ENCODE measurements at regions not wholly inside any gene's neighbourhood (a gene's known extent, or its start where the extent isn't known, plus 50 kb on each side); places are given as distances from the start of the nearest gene placed in this dataset.
"Not testable (repeated sequence)": the region's sequence is repeated elsewhere in the genome, so short reads cannot be mapped to it uniquely, and the experiment has no call there.

DNA sequence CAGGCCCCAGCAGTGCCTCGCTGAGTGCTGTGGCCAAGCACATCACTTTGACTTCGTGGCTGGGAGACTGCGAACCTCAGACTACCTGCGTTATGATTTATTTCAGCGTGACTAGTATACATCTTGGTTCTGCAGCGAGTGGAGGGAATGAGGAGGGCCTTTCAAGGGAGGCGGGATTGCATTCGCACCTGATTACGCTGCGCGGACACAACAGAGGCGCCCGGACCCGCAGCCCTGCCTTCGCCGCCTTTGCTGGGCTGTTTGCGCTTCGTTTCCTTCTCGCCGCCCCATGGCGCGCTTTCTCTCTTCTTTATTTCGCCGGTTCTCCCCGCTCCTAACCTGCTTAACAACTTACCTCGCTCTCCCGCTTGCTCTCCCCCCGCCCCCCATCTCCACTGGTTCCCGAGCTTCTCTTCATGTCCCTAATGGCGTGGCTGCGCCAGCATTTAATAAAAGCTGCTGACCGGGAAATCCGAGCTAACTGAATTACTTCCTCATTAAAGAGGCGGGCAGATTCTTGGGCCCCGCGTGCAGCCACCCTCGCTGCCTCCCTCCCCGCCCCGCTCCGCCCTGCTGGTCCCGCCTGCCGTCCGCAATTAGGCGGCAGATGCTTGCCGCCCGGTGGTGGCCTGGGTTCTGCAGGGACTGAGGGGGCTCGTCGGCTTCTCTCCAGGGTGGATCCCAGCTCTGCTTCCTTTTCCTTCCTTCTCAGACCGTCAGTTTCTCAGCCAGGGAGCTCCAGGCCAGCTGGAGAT lies 257.6 kb upstream of the SDK2 start:
- DNase-seq: peak; percentile 6 to 26

- DNase-seq: no peak
These were observed 258.4 kb upstream of the SDK2 start for GRCh38 chr17:73902416-73903181.

DNA sequence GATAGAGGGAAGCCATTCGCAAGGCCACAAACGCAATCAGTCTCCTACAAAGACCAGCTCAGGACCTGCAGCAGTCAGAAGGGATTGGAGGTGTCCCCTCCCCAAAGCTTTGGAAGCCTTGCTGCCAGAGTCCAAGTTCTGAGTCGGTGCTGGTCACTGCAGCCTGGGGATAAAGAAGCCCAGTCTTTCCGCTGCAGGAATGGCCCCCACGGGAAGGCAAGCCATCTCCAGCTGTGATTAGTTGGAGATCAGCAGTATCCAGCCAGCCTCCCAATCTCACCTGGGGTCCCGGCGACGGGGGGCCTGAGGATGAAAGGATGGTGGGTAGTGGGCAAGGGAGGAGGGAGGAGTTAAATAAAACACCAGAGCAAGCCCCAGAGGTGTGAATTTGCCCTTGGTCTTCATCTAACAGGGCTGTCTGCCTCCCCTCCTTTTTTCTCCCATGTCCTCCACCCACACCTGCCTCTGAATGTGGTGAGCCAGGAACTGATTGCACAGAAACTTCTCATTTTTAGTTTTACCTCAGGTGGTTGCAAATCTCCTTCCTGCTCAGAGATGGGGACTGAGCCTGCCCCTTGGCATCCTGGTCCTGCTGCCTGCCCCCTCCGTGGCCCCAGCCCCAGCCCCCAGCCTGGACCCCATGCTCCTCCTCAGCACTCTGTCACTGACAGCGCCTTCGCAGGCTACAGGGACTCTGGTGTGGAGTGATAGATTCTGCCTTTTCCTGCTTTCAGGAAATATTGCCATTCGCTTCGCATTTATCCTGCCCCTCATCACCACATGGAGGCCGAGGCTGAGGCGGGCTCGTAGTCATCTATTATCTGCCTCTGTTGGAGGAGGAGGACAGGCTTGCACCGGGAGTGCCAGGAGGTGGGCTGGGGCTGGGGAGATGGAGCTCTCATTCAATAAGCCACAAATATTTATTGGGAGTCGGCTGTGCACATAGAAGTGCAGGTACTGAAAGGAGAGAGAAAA lies 262.9 kb upstream of the SDK2 start:
- DNase-seq: no peak

- no peak for DNase-seq
These were observed 264.9 kb upstream of the SDK2 start for GRCh38 chr17:73909186-73909585.

GRCh38 chr17:73910206-73910605 lies 266.0 kb upstream of the SDK2 start:
- no peak for DNase-seq

DNA sequence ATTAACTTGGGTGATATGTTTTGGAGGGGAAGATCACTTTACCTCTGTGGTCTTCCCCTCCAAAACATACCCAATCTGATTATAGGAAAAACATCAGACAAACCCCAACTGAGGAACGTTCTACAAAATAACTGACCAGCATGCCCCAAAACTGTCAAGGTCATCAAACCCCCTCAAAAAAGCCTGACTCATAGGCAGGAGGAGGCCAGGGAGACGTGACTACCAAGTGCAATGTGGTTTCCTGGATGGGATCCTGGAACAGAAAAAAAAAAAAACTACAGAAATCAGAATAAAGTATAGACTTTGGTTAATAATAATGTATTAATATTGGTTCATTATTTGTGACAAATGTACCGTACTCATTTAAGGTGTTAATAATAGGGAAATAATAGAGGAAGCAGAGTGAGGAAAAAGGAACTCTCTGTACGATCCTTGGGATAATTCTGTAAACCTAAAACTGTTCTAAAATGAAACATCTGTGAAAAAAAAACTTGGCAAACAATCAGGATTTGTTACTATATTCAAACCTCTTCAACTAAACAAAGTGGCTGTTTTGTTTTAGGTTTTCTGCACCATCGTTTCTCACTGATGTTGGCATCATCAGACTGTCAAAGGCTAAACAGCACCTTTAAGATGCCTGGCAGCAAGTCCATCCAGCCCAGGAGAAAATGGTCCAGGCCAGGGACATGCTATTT lies 266.7 kb upstream of the SDK2 start:
- DNase-seq: no peak

DNA sequence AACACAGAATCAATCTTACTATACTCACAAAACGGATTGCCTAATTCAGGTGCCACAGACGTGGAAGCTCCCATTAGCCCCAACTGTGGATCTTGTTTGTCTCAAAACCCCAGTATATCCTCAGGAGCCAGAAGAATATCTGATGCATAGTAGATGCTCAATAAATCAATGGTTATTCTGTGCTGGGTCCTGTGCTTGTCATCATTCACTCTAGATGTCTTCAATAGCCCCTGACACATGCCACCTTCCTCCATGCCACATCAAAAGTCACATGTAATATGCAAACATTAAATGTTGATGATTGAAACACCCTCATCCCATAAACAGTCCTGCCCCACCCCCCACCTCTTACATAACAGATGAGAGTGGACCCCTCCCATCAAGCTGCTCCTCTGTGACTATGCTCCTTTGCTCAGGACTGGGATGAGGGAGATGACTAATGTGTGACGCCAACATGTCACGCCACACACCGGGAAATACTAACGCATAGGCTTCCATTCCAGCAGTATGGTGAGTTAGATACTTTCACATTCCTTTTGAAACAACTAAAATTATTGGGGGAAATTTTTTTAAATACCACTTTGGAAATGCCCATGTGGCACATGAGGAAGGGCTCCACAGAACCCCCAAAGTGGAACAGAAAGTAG lies 267.6 kb upstream of the SDK2 start:
- DNase-seq: no peak

DNA sequence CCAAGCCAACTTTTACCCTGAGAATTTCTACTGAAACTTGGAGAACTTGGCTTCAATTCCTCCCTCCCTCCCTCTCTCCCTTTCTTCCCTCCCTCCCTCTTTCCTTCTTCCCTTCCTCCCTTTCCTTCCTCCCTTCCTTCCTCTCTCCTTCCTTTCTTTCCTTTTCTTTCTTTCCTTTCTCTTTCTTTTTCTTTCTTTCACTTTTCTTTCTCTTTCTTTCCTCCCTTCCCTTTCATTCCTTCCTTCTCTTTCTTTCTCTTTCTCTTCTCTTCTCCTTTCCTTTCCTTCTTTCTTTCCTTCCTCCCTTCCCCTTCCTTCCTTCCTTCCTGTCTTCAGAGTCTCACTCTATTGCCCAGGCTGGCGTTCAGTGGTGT lies 268.1 kb upstream of the SDK2 start:
- DNase-seq: no peak

GRCh38 chr17:73914536-73915274 lies 270.5 kb upstream of the SDK2 start:
- DNase-seq: no peak

GRCh38 chr17:73919033-73919432 lies 274.8 kb upstream of the SDK2 start:
- DNase-seq: not testable (repeated sequence)

DNA sequence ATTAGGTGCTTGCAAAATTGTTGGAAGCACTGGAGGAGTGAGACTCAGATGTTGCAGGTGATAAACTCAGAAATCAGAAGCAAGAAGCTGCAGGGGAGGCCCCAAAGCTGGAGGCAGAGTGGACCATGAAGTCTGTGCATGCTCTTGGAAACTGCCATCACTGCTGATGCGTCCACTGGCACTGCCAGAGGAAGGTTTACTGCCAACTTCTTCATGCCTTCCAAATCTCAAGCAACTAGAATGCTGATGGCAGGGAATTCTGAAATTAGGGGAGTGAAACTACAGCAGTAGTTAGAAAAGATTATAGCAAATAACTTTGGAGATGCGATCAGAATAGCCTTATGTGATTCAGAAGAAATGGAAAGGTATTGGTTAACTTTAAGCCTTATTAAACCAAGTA lies 277.1 kb upstream of the SDK2 start:
- DNase-seq: no peak

GRCh38 chr17:73924114-73924908 lies 279.2 kb upstream of the RPL38 start:
- DNase-seq: no peak

DNA sequence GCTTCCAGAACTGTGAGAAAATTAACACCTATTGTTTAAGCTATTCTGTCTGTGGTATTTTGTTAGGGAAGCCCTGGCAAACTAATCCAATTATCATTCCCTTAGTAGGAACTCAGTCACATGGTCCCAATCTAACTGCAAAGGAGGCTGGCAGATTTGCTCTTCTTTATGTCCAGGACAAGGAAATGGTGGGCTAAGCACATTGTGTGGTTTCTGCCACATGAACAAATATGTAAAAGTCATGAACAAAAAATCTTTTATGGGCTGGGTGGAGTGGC lies 278.6 kb upstream of the RPL38 start:
- DNase-seq: no peak

GRCh38 chr17:73929860-73930430 lies 273.5 kb upstream of the RPL38 start:
- no peak for DNase-seq

- DNase-seq: no peak
These were observed 271.2 kb upstream of the RPL38 start for GRCh38 chr17:73932216-73932749.

DNA sequence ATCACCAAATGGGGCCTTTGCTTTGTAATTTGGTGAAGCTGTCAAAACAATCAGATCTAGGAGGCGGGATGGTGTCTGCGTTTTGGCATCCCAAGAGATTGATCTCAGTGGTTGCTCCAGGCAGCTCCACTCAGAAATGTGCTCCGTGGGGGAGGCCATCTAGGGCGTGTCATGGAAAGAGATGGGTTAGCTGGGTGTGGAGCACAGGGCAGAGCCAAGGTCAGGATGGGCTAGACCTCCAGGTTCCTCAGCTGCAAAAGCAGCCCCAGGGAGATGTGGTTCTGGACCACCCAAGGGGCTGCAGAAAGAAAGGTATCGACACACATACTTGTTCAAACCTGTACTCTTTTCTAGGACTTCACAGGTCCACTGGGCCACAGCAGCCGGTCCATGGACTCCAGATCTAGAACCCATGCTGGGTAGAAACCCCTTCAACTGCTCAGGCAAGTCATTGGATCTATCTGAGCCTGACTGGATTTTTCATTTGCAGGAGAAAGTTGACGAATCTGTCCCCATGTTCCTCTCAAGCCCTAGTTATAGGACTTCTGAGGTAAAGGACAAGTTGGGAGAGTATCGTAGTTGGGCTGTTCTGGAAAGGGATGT lies 270.2 kb upstream of the RPL38 start:
- DNase-seq: no peak

- DNase-seq: no peak
These were observed 269.6 kb upstream of the RPL38 start for GRCh38 chr17:73933871-73934270.

DNA sequence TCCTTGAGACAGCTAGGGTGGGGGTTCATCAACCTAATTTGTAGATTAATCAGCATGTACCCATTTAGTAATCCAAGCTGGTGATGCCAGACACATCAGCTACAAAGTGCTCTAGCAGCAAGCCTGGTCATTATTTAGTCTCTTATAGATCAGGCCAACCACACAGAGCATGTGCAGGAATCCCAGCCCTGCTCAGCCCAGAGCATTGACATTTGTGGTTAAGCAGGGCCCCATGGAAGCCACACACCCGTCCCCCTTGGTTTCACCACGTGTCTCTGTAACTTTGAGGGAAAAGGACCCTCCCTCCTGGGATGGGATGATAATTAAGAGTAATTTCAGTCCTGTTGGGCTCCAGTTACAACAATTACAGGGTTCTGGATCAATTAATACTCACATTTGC lies 268.8 kb upstream of the RPL38 start:
- DNase-seq: no peak

GRCh38 chr17:73936908-73937627 lies 266.4 kb upstream of the RPL38 start:
- no peak for DNase-seq
